Lower lobe of right lung (tissue), 2 donors: ENCODE measurements at regions not wholly inside any gene's neighbourhood (a gene's known extent, or its start where the extent isn't known, plus 50 kb on each side); places are given as distances from the start of the nearest gene placed in this dataset.

Experiments used
- ATAC-seq, 2 donors: fragments of 200-7000 bp; cut with Tn5 transposase; one replicate each; pipeline ENCODE4 v1.9.1; 2020 to 2022; ENCODE audit warnings: mild to moderate bottlenecking in 2 of 2, moderate library complexity in 2 of 2
- DNase-seq: peaks from one replicate; pipeline ENCODE4 v3.0.0-alpha.2; 2020
- H3K27ac ChIP-seq: fragments of 200-600 bp; one replicate; pipeline ENCODE4 v1.8.0; 2022
- H3K27me3 ChIP-seq: fragments of 200-600 bp; one replicate; pipeline ENCODE4 v1.8.0; 2022; ENCODE audit warnings: low read depth
- H3K36me3 ChIP-seq: fragments of 200-600 bp; one replicate; pipeline ENCODE4 v1.8.0; 2022; ENCODE audit warnings: mild to moderate bottlenecking
- H3K4me1 ChIP-seq: fragments of 200-600 bp; one replicate; pipeline ENCODE4 v1.8.0; 2022
- H3K4me3 ChIP-seq: fragments of 200-600 bp; one replicate; pipeline ENCODE4 v1.8.0; 2022; ENCODE audit warnings: mild to moderate bottlenecking
- H3K9me3 ChIP-seq: fragments of 200-600 bp; one replicate; pipeline ENCODE4 v1.8.0; 2022
- CTCF ChIP-seq: fragments of 200-600 bp; IDR thresholded peaks from one replicate; pipeline ENCODE4 v1.8.0; 2022; ENCODE audit warnings: antibody characterized with exemption, mild to moderate bottlenecking
- intact Hi-C: fragments of 100-400 bp; cut with DNase I; formaldehyde crosslinking; loops from one replicate; pipeline ENCODE4 v1.11.0; 2022
- donor health status: DM: no; HTN: yes; CAD: no; lungs with severe emphysema.

- H3K27ac ChIP-seq: no peak overlapping the region
- no peak overlapping the region for H3K4me3 ChIP-seq
- no peaks in the 10 kb centered on the region for H3K27me3 ChIP-seq
- no peak for DNase-seq
- H3K36me3 ChIP-seq: no peaks in the 10 kb centered on the region
- no peak for TF ChIP-seq CTCF
- H3K9me3 ChIP-seq: no peaks in the 10 kb centered on the region
- ATAC-seq: no peak
- no peaks in the 10 kb centered on the region for H3K4me1 ChIP-seq
- intact Hi-C loops: no loop called here
These were observed 52.2 kb upstream of the PAGE5 start for GRCh38 chrX:55167901-55168300.

GRCh38 chrX:55169782-55170181 lies 50.4 kb upstream of the PAGE5 start:
- ATAC-seq: no peak
- no peaks in the 10 kb centered on the region for H3K36me3 ChIP-seq
- TF ChIP-seq CTCF: no peak

More at GRCh38 chrX:55169782-55170181, 50.4 kb upstream of the PAGE5 start:
- no peaks in the 10 kb centered on the region for H3K27me3 ChIP-seq
- no peaks in the 10 kb centered on the region for H3K9me3 ChIP-seq
- H3K4me3 ChIP-seq: no peak overlapping the region
- DNase-seq: no peak
- intact Hi-C loops: no loop called here
- H3K4me1 ChIP-seq: no peaks in the 10 kb centered on the region
- no peak overlapping the region for H3K27ac ChIP-seq
